Endodermal cell (in vitro differentiated cells): ENCODE measurements at regions not wholly inside any gene's neighbourhood (a gene's known extent, or its start where the extent isn't known, plus 50 kb on each side); places are given as distances from the start of the nearest gene placed in this dataset.

Experiments
- DNase-seq: peaks from one replicate; pipeline ENCODE4 v3.0.0-alpha.2; 2017
- H3K27ac ChIP-seq: 2 replicates; pipeline ENCODE4 v1.5.1; 2013; ENCODE audit warnings: mild to moderate bottlenecking, low read depth, low read length, moderate library complexity
- H3K27me3 ChIP-seq: 2 replicates; pipeline ENCODE4 v1.6.1; 2013; ENCODE audit warnings: mild to moderate bottlenecking, low read length, moderate library complexity; ENCODE audit not compliant: insufficient read depth, control insufficient read depth, poor library complexity, severe bottlenecking
- H3K36me3 ChIP-seq: 2 replicates; pipeline ENCODE4 v1.7.0; 2013; ENCODE audit warnings: mild to moderate bottlenecking, low read length, moderate library complexity; ENCODE audit not compliant: control insufficient read depth, insufficient read depth
- H3K4me1 ChIP-seq: one replicate; pipeline ENCODE4 v1.7.0; 2013; ENCODE audit warnings: low read length; ENCODE audit not compliant: control insufficient read depth, insufficient read depth
- H3K4me3 ChIP-seq: 2 replicates; pipeline ENCODE4 v1.5.1; 2013; ENCODE audit warnings: mild to moderate bottlenecking, low read length, moderate library complexity
- H3K9ac ChIP-seq: 2 replicates; pipeline ENCODE4 v1.6.1; 2013; ENCODE audit warnings: mild to moderate bottlenecking, low read length, moderate library complexity; ENCODE audit not compliant: poor library complexity, severe bottlenecking; ENCODE audit errors: extremely low read depth
- H3K9me3 ChIP-seq: 2 replicates; pipeline ENCODE4 v1.6.1; 2013; ENCODE audit warnings: mild to moderate bottlenecking, low read length, moderate library complexity; ENCODE audit not compliant: control insufficient read depth
- H3K27ac Mint-ChIP-seq: 2 replicates; pipeline ENCODE4 v1.8.0; 2020; ENCODE audit warnings: mixed read lengths
- H3K27me3 Mint-ChIP-seq: 2 replicates; pipeline ENCODE4 v1.8.0; 2021; ENCODE audit warnings: mild to moderate bottlenecking, mixed read lengths; ENCODE audit not compliant: insufficient read depth
- H3K36me3 Mint-ChIP-seq: 2 replicates; pipeline ENCODE4 v1.8.0; 2020; ENCODE audit warnings: low read depth, mixed read lengths
- H3K4me1 Mint-ChIP-seq: 2 replicates; pipeline ENCODE4 v1.8.0; 2020; ENCODE audit warnings: mixed read lengths
- H3K4me3 Mint-ChIP-seq: 2 replicates; pipeline ENCODE4 v1.8.0; 2020; ENCODE audit warnings: mild to moderate bottlenecking, moderate library complexity, mixed read lengths
- H3K9me3 Mint-ChIP-seq: 2 replicates; pipeline ENCODE4 v1.8.0; 2020; ENCODE audit warnings: mild to moderate bottlenecking, mixed read lengths
- WGBS, 2 experiments: methylation state at CpG; one replicate each; pipeline versions ENCODE4 v1.1.5 to v1.1.7; 2013; ENCODE audit warnings: missing lambda C conversion rate in 2 of 2, mixed read lengths in 1 of 2; ENCODE audit not compliant: insufficient coverage in 1 of 2, insufficient read length in 1 of 2; 5-methylcytosine and 5-hydroxymethylcytosine counted together
- TF ChIP-seq, protein P1 (sequence below): fragments of 200-600 bp; sonication (generic); conservative IDR thresholded peaks from 2 replicates; pipeline ENCODE4 v1.5.0; 2021; ENCODE audit warnings: antibody characterized with exemption, mild to moderate bottlenecking

DNA sequence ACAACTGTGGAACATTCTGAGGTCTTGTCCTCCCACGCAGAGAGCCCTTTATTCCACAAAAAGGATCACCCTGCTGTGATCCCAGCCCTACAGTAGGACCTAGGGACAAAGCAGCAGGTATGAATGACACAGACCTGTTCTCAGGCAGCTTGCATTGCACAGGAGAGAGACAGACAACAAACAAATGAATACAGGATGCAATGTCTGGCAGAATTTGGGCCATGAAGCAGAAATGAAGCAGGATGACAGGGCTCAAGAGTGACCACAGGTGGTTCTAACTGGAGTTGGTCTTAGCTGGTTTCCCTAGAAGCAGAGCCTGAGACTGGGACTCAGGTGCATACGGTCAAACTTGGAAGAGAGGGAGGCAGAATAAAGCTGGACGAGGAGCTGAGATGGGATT lies 388.8 kb downstream of the CDK5RAP2 start:
- H3K9ac ChIP-seq = no peak overlapping the region
- H3K4me3 ChIP-seq = no peak overlapping the region
- H3K36me3 ChIP-seq = no peaks in the 10 kb centered on the region
- H3K4me1 ChIP-seq = no peaks in the 10 kb centered on the region
- peaks cover 11% of the 10 kb centered on the region for H3K27me3 ChIP-seq
- Mint-ChIP-seq H3K4me3 (no peak overlapping the region), H3K27me3 (peaks cover 4% of the 10 kb centered on the region), H3K36me3 (no peaks in the 10 kb centered on the region), H3K9me3 (no peaks in the 10 kb centered on the region), H3K4me1 (no peaks in the 10 kb centered on the region), H3K27ac (no peak overlapping the region)
- TF ChIP-seq, protein P1, sequence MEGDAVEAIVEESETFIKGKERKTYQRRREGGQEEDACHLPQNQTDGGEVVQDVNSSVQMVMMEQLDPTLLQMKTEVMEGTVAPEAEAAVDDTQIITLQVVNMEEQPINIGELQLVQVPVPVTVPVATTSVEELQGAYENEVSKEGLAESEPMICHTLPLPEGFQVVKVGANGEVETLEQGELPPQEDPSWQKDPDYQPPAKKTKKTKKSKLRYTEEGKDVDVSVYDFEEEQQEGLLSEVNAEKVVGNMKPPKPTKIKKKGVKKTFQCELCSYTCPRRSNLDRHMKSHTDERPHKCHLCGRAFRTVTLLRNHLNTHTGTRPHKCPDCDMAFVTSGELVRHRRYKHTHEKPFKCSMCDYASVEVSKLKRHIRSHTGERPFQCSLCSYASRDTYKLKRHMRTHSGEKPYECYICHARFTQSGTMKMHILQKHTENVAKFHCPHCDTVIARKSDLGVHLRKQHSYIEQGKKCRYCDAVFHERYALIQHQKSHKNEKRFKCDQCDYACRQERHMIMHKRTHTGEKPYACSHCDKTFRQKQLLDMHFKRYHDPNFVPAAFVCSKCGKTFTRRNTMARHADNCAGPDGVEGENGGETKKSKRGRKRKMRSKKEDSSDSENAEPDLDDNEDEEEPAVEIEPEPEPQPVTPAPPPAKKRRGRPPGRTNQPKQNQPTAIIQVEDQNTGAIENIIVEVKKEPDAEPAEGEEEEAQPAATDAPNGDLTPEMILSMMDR = peak; percentile 27
- WGBS, 2 experiments = 50 to 79% methylated on average over 2 to 3 of the region's 3 CpGs
- no peaks in the 10 kb centered on the region for H3K9me3 ChIP-seq
- DNase-seq = no peak
- H3K27ac ChIP-seq = no peak overlapping the region

DNA sequence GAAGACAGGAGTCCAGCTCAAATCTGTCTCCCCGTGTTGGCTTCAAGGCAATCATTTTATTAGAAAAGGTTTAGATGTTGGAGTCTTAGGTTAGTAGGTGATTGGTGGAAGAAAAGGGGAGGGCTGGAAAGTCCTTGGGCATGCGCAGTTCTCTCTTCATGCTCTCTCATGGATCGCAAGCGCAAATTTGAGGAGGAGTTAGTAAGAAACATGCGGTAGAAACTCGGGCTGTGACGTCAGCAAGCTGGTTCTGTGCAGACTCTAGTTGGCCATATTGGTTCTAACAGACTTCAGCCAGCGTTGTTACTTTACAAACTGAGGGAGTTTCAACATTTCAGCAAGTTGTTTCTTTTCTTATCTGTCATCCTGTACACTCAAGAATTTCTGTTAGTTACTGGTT lies 392.2 kb downstream of the CDK5RAP2 start:
- Mint-ChIP-seq H3K4me3 (no peak overlapping the region), H3K9me3 (no peaks in the 10 kb centered on the region), H3K4me1 (no peaks in the 10 kb centered on the region), H3K27me3 (peaks cover 6% of the 10 kb centered on the region), H3K27ac (no peak overlapping the region), H3K36me3 (no peaks in the 10 kb centered on the region)
- no peak overlapping the region for H3K9ac ChIP-seq
- H3K9me3 ChIP-seq = no peaks in the 10 kb centered on the region
- H3K4me1 ChIP-seq = no peaks in the 10 kb centered on the region
- whole genome bisulfite sequencing, 2 experiments = 90 to 94% methylated on average over 8 of the region's 8 CpGs
- TF ChIP-seq, protein P1 = no peak
- H3K4me3 ChIP-seq = no peak overlapping the region
- no peaks in the 10 kb centered on the region for H3K36me3 ChIP-seq
- H3K27me3 ChIP-seq = peaks cover 11% of the 10 kb centered on the region
- no peak overlapping the region for H3K27ac ChIP-seq
- DNase-seq = no peak

- no peak overlapping the region for H3K4me3 Mint-ChIP-seq
- Histone ChIP-seq H3K27me3 (peaks cover 11% of the 10 kb centered on the region), H3K9me3 (no peaks in the 10 kb centered on the region), H3K36me3 (no peaks in the 10 kb centered on the region), H3K27ac (no peak overlapping the region), H3K4me3 (no peak overlapping the region), H3K4me1 (no peaks in the 10 kb centered on the region), H3K9ac (no peak overlapping the region)
- no peaks in the 10 kb centered on the region for H3K4me1 Mint-ChIP-seq
- no peak overlapping the region for H3K27ac Mint-ChIP-seq
- 77 to 85% methylated on average over 2 to 3 of the region's 3 CpGs for WGBS, 2 experiments
- DNase-seq = no peak
- TF ChIP-seq, protein P1 = no peak
- no peaks in the 10 kb centered on the region for H3K36me3 Mint-ChIP-seq
- H3K27me3 Mint-ChIP-seq = peaks cover 9% of the 10 kb centered on the region
- no peaks in the 10 kb centered on the region for H3K9me3 Mint-ChIP-seq
Observed at GRCh38 chr9:120186276-120186675, 393.7 kb downstream of the CDK5RAP2 start.
